ENCODE measurements at regions not wholly inside any gene's neighbourhood (a gene's known extent, or its start where the extent isn't known, plus 50 kb on each side); places are given as distances from the start of the nearest gene placed in this dataset.

DNA sequence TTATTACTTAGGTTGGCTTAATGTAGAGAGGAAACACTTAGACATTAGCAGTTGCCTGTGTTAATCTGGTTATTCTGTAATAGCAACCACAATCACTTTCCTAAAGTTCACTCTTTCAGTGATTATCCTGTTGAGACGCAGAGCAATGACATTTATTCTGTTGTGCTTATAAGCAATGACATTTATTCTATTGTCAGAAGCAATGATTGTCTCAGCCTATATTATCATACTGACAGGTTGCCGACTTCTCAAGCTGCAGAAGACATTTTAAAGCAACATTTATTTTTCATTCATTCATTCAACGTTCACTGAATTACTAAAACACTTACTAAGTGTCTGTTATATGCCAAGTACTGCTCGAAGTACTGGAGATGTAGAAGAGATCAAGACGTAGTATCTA lies 193.5 kb upstream of the SLITRK3 start:
- ChIA-PET CTCF (no interaction called here), RAD21 (ENCODE audit: low non-redundant PET in 1 of 2, low total read pairs in 2 of 2, uncharacterized antibody in 2 of 2, unreplicated experiment in 2 of 2) (no interaction called here), POLR2A (no interaction called here)
- TF ChIP-seq JUND (IDR thresholded peaks at IDR 0.05), result no peak
- TF ChIP-seq SRF (IDR thresholded peaks at IDR 0.05; ENCODE audit: low read depth), result no peak
- no peak for TF ChIP-seq TCF7L2 (IDR thresholded peaks at IDR 0.05; ENCODE audit: borderline replicate concordance, extremely low read depth, insufficient read depth, insufficient read length)
- no peak for TF ChIP-seq ELF1 (IDR thresholded peaks at IDR 0.05; ENCODE audit: borderline replicate concordance, low read depth)
- no peak for TF ChIP-seq EZH2phosphoT487 (IDR thresholded peaks at IDR 0.05; ENCODE audit: borderline replicate concordance)
- TF ChIP-seq, protein P1, sequence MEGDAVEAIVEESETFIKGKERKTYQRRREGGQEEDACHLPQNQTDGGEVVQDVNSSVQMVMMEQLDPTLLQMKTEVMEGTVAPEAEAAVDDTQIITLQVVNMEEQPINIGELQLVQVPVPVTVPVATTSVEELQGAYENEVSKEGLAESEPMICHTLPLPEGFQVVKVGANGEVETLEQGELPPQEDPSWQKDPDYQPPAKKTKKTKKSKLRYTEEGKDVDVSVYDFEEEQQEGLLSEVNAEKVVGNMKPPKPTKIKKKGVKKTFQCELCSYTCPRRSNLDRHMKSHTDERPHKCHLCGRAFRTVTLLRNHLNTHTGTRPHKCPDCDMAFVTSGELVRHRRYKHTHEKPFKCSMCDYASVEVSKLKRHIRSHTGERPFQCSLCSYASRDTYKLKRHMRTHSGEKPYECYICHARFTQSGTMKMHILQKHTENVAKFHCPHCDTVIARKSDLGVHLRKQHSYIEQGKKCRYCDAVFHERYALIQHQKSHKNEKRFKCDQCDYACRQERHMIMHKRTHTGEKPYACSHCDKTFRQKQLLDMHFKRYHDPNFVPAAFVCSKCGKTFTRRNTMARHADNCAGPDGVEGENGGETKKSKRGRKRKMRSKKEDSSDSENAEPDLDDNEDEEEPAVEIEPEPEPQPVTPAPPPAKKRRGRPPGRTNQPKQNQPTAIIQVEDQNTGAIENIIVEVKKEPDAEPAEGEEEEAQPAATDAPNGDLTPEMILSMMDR (IDR thresholded peaks at IDR 0.05 in 2 of 3, conservative IDR thresholded peaks at IDR 0.05 in 1 of 3; ENCODE audit: borderline replicate concordance in 1 of 3, insufficient read depth in 1 of 3, low read depth in 2 of 3, low read length in 2 of 3), result no peak
- no peak for TF ChIP-seq CBX3 (IDR thresholded peaks at IDR 0.05; ENCODE audit: low read depth)
- TF ChIP-seq, protein P2, sequence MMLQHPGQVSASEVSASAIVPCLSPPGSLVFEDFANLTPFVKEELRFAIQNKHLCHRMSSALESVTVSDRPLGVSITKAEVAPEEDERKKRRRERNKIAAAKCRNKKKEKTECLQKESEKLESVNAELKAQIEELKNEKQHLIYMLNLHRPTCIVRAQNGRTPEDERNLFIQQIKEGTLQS (IDR thresholded peaks at IDR 0.05), result no peak
- TF ChIP-seq ZFX (IDR thresholded peaks at IDR 0.05), result no peak
- TF ChIP-seq FOSL1 (IDR thresholded peaks at IDR 0.05; ENCODE audit: low read depth), result no peak
- TF ChIP-seq POLR2A (IDR thresholded peaks at IDR 0.05; ENCODE audit: borderline replicate concordance, extremely low read depth, insufficient read depth, insufficient read length), result no peak
- no peak for TF ChIP-seq YY1 (IDR thresholded peaks at IDR 0.05; ENCODE audit: extremely low read depth, insufficient replicate concordance, low read depth, low read length)
- no peak for TF ChIP-seq RAD21 (IDR thresholded peaks at IDR 0.05; ENCODE audit: low read depth)
- no peak for TF ChIP-seq SIN3A (IDR thresholded peaks at IDR 0.05; ENCODE audit: low read depth)
- TF ChIP-seq SP1 (IDR thresholded peaks at IDR 0.05; ENCODE audit: low read depth), result no peak
- no peak for TF ChIP-seq CEBPB (IDR thresholded peaks at IDR 0.05; ENCODE audit: low read depth)
- no peak for TF ChIP-seq POLR2AphosphoS5 (IDR thresholded peaks at IDR 0.05; ENCODE audit: low read depth, low read length)
- TF ChIP-seq, protein P3, sequence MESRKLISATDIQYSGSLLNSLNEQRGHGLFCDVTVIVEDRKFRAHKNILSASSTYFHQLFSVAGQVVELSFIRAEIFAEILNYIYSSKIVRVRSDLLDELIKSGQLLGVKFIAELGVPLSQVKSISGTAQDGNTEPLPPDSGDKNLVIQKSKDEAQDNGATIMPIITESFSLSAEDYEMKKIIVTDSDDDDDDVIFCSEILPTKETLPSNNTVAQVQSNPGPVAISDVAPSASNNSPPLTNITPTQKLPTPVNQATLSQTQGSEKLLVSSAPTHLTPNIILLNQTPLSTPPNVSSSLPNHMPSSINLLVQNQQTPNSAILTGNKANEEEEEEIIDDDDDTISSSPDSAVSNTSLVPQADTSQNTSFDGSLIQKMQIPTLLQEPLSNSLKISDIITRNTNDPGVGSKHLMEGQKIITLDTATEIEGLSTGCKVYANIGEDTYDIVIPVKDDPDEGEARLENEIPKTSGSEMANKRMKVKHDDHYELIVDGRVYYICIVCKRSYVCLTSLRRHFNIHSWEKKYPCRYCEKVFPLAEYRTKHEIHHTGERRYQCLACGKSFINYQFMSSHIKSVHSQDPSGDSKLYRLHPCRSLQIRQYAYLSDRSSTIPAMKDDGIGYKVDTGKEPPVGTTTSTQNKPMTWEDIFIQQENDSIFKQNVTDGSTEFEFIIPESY (IDR thresholded peaks at IDR 0.05; ENCODE audit: extremely low read depth, insufficient replicate concordance, low read length), result no peak
- TF ChIP-seq, protein P4, sequence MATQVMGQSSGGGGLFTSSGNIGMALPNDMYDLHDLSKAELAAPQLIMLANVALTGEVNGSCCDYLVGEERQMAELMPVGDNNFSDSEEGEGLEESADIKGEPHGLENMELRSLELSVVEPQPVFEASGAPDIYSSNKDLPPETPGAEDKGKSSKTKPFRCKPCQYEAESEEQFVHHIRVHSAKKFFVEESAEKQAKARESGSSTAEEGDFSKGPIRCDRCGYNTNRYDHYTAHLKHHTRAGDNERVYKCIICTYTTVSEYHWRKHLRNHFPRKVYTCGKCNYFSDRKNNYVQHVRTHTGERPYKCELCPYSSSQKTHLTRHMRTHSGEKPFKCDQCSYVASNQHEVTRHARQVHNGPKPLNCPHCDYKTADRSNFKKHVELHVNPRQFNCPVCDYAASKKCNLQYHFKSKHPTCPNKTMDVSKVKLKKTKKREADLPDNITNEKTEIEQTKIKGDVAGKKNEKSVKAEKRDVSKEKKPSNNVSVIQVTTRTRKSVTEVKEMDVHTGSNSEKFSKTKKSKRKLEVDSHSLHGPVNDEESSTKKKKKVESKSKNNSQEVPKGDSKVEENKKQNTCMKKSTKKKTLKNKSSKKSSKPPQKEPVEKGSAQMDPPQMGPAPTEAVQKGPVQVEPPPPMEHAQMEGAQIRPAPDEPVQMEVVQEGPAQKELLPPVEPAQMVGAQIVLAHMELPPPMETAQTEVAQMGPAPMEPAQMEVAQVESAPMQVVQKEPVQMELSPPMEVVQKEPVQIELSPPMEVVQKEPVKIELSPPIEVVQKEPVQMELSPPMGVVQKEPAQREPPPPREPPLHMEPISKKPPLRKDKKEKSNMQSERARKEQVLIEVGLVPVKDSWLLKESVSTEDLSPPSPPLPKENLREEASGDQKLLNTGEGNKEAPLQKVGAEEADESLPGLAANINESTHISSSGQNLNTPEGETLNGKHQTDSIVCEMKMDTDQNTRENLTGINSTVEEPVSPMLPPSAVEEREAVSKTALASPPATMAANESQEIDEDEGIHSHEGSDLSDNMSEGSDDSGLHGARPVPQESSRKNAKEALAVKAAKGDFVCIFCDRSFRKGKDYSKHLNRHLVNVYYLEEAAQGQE (IDR thresholded peaks at IDR 0.05; ENCODE audit: low read depth), result no peak
- no peak overlapping the region for H3K4me2 ChIP-seq (ENCODE audit: low read length)
- H3K4me1 ChIP-seq (ENCODE audit: control insufficient read depth in 1 of 2, insufficient read depth in 2 of 2, low read length in 2 of 2), result no peaks in the 10 kb centered on the region
- no peaks in the 10 kb centered on the region for H3K36me3 ChIP-seq (ENCODE audit: control insufficient read depth in 1 of 2, insufficient read depth in 2 of 2, low read length in 2 of 2)
- no peaks in the 10 kb centered on the region; the same call in 1 of the 2 replicates for H3K9me2 ChIP-seq (ENCODE audit: insufficient read depth)
- no peaks in the 10 kb centered on the region for H3K79me2 ChIP-seq (ENCODE audit: insufficient read depth, low read length)
- DNase-seq (ENCODE audit: low read depth, low spot score), result no peak
- H3K27me3 ChIP-seq (ENCODE audit: insufficient read depth, low read length), result no peaks in the 10 kb centered on the region
- ATAC-seq, result no peak
- no peak overlapping the region for H3K4me3 ChIP-seq (replicated peaks in 1 of 2; ENCODE audit: low read depth in 1 of 2, low read length in 2 of 2)
- no peaks in the 10 kb centered on the region for H4K20me1 ChIP-seq (ENCODE audit: insufficient read depth)
- no peak overlapping the region for H3K9ac ChIP-seq (ENCODE audit: low read length)
- no TSS peak for BruUV-seq (replicated peaks)
- H3K9me3 ChIP-seq (ENCODE audit: control insufficient read depth in 1 of 2, insufficient read depth in 1 of 2, low read depth in 1 of 2, low read length in 2 of 2), result no peaks in the 10 kb centered on the region
- no peak overlapping the region for H2AFZ ChIP-seq (ENCODE audit: low read depth, low read length, poor library complexity, severe bottlenecking)
- intact Hi-C loops (cut with micrococcal nuclease), result no loop called here
- no peak overlapping the region for H3K27ac ChIP-seq (ENCODE audit: low read depth, low read length)
